ENCODE measurements at regions not wholly inside any gene's neighbourhood (a gene's known extent, or its start where the extent isn't known, plus 50 kb on each side); places are given as distances from the start of the nearest gene placed in this dataset.
"Not testable (repeated sequence)": the region's sequence is repeated elsewhere in the genome, so short reads cannot be mapped to it uniquely, and the experiment has no call there.

DNA sequence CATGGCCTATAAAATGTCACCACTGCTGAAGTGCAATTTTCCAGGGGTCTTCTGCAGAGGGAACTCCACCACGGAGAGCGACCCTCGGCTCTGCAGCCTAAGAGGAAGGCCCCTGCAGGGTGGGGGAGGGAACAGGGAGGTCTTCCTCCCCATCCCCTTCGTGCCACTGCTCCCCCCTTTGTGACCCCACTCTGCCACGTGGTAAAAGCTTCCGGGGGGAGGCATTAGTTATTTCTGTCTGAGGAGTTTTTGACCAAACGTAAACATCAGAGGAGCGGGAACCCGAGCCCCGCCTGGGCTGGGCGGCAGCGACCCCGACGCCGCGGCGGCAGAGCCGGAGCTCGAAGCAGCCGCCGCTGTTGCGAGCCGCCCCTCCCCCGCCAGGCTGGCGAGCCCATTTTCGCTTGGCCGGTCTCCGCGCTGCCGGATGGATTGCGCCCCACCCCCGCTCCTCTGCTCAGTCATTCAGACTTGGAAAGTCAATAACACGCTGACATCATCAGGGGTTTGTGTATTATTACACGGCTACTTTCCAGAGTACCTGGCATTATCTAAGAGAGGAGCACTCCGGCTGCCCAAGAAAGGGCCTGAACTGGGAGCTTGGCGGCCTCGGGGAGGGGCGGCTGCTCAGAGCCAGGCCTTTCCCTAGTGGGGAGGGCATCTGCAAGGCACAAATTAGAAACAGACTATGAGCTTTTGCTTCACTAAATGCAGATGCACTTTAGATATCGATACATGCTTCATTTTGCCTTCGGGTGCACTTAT, 162.5 kb upstream of the TBL1XR1 start:
- DNase-seq, result peak; percentile 98

DNA sequence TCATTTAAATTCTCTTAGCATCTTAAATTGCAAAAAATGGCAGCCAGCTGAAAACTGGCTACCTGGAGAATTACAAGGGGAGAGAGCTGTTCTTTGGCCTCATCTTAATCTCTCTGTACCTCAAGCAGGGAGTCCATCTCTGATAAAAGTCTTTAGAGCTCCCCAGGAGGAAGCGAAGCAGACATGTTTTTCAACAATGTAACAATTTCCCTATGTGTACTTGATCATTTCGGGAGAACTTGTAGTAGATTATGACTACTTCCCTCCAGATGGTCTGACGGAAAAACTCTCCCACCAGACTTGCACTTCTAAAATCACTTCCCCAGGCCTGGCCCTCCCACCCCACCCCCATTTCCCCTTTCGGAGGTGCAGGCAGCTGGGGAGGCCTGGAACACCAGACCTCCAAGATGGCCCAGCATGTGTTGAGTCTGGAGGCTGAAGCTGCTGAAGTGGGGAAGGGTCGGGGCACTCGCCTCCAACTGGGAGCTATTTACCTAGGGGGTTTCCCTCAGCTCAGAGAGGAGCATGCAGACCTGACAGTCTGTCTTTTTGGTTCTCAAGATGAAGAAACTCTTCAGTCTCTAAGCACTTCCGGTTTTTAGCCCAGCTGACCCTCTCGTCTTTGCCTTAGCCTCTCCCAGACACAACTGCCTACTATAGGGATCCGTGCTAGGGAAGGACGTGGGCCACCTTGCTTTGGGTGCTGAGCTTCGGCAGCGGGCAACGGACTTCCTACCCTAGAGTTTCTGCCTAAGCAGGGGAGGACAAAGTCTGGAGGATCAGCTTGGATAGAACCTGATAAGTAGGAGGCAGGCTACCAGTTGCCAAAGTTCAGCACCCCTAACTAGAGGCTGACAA, 164.0 kb upstream of the TBL1XR1 start:
- DNase-seq, result no peak

DNA sequence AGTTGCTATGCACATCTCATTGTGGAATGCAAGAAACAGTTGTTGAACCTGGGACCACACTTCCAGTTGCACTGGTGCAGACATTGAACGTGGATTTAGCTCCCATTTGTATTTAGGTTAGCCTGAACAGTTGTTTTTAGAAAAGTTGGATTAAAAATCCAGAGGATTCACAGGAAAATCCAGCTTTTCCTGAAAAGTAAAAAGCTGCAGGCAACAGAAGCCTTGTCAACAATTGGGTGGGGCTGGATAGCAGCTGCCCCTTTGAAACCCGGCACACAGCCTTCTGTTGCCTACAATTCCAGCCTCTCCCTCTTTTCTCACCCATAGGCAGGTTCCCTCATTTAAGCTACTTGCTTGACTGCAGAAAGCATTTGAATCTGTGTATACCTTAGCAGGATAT, 165.3 kb upstream of the TBL1XR1 start:
- DNase-seq, result peak; percentile 21

DNA sequence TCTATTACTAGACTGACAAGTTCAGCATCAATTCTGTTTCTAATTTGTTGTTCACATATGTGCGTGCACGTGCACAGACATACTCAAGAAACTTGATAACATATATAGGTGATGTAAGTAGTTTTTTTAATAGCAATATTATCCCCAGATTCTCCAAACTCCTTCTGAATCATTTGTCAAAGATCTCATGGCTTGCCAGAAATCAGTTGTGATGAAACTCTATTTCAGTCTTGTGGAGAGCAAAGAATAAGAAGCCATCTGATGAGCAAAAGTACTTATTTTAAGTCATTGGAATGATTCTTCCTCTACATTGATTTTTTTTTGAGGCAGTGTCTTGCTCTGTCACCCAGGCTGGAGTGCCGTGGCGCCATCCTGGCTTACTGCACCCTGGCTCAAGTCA, 167.0 kb upstream of the TBL1XR1 start:
- DNase-seq, result no peak

DNA sequence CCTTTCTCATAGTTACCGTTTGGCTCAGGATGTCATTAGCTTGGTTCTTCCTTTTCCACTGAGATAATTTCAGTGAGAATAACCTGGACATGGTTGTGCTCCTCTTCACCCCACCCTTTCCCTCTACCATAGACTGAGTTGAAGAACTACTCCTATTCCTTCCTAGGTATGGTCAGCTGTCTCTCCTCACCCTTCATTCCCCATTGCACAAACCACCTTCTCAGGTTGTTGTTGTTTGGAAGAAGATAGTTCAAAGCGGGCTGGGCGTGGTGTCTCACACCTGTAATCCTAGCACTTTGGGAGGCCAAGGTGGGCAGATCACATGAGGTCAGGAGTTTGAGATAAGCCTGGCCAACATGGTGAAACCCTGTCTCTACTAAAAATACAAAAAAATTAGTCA, 168.0 kb upstream of the TBL1XR1 start:
- not testable (repeated sequence) for DNase-seq

DNA sequence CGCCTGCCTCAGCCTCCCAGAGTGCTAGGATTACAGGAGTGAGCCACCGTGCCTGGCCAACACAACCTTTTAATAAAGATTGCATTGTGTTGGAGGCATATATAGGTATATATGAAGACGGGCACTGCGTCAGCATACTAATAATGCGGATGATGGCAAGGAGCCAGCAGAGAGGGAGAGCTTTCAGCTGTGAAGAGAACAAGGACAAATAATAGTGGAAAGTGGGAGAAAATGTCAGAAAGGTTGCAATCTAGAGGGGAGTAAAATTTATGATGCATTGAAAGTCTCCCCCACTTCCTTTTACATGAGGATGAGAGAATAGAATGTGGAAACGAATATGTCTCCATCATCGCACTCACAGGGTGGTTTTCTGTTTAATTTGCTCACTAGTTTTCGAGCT, 170.5 kb upstream of the TBL1XR1 start:
- DNase-seq, result no peak

DNA sequence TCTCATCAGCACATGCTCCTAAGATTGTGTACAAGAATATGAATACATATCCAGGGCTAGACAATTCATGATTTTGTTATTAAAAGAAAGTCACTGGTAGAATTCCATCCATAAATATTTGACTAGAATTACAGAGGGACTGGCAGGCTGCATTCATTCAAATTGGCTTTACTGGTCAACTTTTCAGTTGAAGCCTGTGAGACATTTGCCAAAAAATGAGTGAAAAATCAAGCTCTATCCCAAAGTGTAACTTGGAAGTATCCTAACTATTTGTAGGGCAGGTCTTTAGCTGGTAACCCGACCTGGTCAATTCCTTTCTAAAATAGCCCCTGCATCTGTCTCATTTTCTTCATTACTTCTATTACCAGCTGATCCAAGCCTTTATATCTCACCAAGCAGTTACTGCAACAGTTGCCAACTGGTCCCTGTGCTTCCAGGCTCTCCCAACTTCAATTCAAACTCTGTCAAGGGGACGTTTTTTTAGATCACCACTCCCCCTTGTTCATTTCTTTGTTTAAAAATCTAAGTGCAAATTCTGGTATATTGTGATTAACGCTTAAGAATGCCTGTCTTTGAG, 173.1 kb upstream of the TBL1XR1 start:
- DNase-seq, result no peak

DNA sequence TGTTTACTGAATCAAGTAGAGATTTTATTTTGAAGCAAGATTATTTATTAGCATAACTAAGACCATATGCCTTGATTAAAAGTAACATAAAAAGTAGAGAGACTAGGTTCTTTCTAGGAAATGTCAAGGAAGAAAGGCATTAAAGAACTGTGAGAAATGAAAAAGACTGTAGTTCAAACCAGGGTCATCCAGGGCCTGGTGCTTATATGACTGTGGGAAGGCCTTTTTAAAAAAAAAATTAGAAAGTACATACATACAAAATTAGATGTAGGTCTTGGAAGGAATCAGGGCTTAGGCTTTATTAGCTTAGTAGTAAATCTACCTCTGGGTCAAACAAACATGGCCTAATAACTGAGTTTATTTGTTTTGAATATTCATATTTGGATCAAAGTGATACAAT, 173.9 kb upstream of the TBL1XR1 start:
- DNase-seq, result no peak

DNA sequence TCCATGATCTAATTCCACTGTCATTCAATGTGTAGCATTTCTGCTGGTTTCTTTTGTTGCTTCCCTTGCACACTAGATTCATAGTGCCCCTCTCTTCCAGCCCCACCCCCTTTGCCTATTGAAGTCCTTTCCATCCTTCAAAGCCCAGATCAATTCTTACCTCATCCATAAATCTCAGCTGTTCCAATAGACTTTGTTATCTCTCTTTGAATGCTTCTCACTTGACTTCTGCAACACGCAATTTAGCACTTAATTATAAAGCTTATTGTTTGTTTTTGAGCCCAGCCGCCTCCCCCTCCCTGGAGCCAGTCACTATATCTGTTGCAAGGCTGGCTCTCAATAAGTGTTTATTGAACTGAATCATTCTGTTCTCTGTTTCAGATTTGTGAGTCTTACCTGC, 174.6 kb upstream of the TBL1XR1 start:
- DNase-seq, result peak; percentile 79

DNA sequence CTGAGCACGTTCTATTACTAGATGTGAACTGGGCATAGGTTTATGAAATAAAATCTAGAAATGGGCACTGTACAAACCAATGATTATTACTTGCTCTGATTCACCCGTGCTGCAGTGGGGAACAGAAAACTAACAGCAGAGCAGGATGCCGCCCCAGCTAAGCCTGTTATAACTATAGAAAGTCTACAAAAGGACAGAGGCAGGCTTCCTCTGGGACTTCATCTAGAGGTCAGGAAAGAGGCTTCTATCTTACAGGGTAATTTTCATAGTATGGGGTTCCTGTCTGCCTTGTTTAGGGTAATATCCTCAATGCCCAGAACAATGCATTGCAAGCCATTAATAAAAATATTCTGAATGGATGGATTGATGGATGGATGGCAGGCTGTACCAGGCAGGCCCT, 177.0 kb upstream of the TBL1XR1 start:
- no peak for DNase-seq

DNA sequence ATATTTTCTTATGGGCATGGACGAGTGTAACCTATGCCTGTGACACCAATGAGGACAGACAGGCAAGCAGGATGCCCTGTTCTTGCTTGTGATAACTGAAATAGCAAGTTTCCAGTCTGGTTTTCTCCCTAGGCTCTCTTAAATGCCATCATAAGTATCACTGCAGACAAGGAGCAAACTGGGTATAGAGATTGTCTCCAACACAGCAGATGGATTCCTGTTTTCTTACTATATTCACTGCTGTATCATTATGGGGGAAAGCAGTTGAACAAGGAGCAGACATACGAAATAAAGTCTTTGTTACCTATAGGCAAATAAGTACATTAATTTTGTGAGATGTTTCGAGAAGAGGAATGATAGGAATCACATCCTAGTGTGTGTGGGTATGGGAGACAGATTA, 178.0 kb upstream of the TBL1XR1 start:
- DNase-seq, result no peak

DNA sequence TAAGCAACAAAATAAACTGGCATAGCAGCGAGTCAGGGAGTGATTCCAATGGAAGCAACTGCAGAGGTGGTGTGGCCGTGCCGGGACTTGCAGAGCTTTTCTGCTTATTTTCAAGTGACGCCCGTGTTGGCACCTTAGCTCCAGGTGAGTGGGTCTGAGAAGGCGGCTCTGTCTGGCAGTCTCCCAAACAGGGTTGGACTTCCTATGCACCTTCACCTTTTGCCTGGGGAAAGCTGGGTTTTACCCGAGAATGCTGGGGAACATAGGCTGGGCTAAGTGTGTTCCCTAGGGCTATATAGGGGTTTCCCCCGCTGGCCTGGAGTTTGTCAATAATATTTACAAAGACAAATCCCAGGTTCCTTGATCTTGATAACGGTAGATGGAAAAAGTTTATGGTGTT, 179.9 kb upstream of the TBL1XR1 start:
- DNase-seq, result no peak

DNA sequence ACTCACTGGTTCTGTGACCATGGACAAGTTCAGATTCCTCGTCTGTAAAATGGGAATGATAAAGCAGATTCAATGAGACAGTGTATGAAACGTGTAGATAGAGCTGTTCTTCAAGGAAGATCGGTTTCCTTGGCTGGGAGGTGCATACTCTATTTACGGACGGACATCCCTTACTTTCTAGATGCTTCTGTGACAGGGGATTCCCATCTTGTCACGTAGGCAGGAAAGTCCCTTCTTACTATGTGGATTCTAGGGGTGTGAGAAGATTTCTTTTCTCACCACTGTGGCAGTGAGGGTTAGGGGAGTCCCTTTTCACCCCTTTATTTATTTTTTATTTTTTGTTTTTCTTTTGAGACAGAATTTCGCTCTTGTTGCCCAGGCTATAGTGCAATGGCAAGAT, 180.9 kb upstream of the TBL1XR1 start:
- no peak for DNase-seq

DNA sequence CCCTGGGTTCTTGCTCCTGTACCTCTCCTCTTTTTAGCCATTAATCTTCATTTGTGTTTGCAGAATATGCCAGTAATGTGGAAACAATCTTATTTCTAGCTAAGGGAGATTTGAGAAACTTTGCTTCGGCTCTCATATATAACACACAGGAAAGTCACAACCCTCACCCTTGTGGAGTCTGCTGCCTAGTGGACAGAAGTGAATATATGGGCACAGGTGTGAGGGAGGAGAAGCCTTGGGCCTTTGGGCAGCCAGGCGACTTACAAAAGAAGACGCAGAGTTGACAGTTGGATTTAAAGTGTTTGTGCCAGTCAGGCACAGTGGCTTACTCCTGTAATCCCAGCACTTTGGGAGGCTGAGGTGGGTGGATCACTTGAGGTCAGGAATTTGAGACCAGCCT, 181.8 kb upstream of the TBL1XR1 start:
- DNase-seq, result no peak

DNA sequence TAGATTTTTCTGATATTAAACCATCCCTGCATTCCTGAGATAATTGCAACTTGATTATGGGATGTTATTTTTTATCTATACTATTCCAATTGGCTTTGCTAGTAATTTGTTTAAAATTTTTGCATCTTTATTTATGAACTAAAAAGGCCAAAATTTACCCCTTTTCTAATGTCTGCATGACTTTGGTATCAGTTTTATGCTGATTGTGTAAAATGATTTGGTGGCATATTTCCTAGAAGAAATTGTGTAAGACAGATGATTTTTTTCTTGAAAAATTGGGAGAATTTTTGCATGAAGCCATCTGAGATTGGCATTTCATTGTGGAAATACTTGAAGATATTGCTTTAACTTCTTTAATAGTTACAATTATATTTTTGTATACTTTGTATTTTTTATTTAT, 183.8 kb upstream of the TBL1XR1 start:
- no peak for DNase-seq

DNA sequence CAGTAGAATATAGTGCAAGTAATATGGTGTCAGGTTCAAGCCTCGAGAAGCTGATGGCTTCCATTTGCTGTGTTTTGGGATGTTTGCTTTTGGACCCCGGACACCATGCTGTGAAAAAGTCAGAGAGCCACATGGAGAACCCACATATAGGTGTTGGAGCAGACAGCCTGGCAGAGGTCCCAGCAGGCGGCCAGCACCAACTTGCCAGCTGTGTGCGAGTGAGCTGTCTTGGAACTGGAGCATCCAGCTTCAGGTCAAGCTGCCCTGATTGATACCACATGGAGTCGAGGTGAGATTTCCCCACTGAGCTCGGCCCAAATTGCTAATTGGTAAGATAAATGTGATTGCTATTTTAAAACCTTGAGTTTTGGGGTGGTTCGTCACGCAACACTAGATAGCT, 185.7 kb upstream of the TBL1XR1 start:
- DNase-seq, result no peak

DNA sequence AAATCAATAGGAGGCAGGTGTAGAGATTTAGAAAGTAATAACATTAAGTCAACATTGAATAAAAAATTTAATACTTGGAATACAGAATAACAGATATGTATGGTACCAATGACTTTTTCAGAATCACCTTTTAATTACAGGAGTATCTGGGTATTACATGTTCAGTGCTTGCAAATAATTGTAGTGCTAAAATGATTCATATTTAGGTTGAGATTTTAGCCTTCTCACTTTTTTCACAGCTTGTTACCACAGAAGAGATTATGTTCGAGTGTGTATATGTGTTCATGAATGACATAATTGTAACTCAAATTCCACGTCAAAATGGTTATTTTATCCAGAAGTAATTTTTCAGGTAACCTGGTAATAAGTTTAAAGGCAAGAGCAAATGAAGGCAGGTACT, 187.9 kb upstream of the TBL1XR1 start:
- DNase-seq, result no peak

DNA sequence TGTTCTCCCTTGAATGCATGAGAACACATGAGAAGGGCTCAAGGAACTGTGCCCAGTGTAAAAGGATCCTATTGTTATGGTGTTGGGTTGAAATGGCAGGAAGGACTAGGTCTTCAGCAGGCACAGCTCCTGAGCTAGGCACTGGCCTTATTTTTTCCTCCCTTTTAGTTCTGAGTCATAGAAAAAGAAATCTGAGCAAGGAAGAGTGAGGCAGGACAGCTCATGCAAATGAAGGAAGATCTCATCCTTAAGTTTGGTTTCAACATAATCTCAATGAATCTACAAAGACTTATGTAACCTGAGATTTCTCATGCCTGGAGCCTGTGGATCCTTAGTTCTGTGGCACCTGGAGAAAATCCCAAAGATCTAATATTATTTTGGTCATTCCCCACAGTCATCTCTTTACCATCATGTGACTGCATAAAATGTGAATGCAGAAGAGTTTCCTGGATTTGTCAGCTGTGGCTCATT, 188.6 kb upstream of the TBL1XR1 start:
- DNase-seq, result no peak

DNA sequence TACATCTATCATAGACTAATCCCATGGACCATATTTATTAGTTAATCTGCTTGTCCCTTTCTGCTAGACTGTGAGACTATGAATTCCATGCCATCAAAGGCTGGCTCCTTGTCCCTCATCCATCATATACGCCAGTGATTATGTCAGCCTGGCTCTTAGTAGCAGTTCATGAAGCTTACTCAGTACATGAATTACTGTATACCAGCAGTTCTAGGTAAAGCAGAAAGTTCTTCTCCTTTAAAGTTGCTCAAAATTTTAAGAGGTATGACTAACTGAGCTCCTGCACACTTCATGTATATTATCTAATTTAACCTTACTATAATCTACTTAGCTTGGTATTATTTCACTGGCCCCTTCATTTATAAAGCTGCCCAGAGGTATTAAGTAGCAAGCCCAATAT, 190.9 kb upstream of the TBL1XR1 start:
- DNase-seq, result no peak

DNA sequence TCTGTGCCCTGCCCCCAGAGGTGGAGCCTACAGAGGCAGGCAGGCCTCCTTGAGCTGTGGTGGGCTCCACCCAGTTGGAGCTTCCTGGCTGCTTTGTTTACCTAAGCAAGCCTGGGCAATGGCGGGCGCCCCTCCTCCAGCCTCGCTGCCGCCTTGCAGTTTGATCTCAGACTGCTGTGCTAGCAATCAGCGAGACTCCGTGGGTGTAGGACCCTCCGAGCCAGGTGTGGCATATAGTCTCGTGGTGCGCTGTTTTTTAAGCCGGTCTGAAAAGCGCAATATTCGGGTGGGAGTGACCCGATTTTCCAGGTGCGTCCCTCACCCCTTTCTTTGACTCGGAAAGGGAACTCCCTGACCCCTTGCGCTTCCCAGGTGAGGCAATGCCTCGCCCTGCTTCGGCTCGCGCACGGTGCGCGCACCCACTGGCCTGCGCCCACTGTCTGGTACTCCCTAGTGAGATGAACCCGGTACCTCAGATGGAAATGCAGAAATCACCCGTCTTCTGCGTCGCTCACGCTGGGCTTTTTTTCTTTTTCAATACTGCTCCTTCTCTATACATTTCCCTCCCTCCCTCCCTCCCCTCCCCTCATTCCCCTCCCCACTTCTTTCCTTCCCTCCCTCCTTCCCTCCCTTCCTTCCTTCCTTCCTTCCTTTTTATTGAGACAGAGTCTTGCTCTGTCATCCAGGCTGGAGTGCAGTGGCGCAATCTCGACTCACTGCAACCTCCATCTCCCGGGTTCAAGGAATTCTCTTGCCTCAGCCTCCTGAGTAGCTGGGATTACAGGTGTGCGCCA, 197.1 kb upstream of the TBL1XR1 start:
- not testable (repeated sequence) for DNase-seq

DNA sequence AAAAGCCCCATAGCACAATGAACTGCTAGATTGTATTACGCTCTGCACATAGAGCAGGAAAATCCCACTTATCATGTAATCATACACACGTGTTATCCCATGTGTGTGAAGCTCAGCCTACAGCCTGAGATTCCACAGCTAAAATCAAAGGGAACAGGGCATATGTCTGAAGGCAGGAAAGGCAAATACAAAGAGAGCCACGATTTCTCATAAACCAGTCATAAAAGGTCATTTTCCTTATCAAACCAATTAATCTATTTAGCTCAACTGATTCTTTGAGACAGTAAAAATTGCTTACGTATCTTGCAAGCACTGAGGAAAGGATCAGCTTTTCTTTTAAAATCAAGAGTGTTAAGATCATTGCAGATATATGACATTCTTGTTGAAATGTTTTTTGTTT, 199.5 kb upstream of the TBL1XR1 start:
- no peak for DNase-seq

DNA sequence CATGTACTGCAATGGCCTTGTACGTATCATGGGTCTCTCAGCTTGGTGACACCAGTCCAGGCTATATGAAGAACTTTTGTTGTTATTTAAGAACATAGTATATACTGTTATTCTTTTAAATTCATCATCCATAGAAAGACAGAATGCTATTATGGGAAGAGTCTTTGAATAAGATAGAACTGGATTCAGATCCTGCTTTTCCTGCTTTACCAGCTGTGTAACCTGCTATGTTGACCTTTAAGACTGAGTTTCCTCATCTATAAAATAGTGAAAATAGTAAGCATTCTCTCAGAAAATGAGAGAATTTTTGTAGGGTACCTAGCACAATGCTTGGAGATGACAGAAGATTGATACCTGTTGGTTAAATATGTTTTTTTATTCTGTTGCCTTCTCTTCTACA, 204.1 kb upstream of the TBL1XR1 start:
- DNase-seq, result no peak

DNA sequence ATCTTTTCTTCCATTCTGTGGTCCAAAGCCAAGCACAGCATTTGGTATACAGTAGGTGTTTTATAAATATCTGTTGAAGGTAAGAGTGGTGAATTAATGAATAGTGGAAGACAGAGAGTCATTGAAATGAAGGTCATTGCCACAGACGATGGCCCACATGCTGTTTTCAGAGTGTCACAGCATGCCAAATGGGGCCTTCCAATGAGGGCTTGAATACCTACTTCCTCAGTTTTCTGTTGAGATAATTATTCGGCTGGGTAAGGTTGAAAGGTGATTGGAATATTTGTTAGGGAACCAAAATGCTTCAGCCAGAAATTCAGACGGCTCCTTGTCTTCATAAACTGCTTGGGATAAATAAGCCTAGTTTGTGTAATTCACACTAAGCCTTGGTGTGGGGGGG, 205.3 kb upstream of the TBL1XR1 start:
- no peak for DNase-seq

Measured in NCI-H1092 (cell line).